HL-60 (cell line): ENCODE measurements at regions not wholly inside any gene's neighbourhood (a gene's known extent, or its start where the extent isn't known, plus 50 kb on each side); places are given as distances from the start of the nearest gene placed in this dataset.

ENCODE experiments used
- DNase-seq, 2 experiments: peaks; one replicate each; pipeline ENCODE4 v3.0.0-alpha.2; 2010 to 2020; ENCODE audit warnings: low read depth in 1 of 2, low spot score in 1 of 2
- H3K27ac ChIP-seq: fragments of 250-450 bp; sonication (Bioruptor Pico); replicated peaks from 2 replicates; pipeline ENCODE4 v1.5.1; 2020; ENCODE audit warnings: mild to moderate bottlenecking, moderate library complexity
- H3K27me3 ChIP-seq: fragments of 250-450 bp; sonication (Bioruptor Pico); 2 replicates; pipeline ENCODE4 v1.5.1; 2021; ENCODE audit warnings: mild to moderate bottlenecking, moderate library complexity; ENCODE audit not compliant: insufficient read depth, poor library complexity, severe bottlenecking
- H3K4me3 ChIP-seq: replicated peaks from 2 replicates; pipeline ENCODE4 v1.5.1; 2011; ENCODE audit warnings: mild to moderate bottlenecking, control low read depth, low read length; ENCODE audit not compliant: insufficient read depth
- GABPA ChIP-seq: IDR thresholded peaks from 2 replicates; pipeline ENCODE4 v1.6.1; 2012; ENCODE audit warnings: low read depth
- POLR2AphosphoS5 ChIP-seq: IDR thresholded peaks from 2 replicates; pipeline ENCODE4 v1.6.1; 2012; ENCODE audit warnings: low read depth
- SPI1 ChIP-seq: IDR thresholded peaks from 2 replicates; pipeline ENCODE4 v1.6.1; 2012; ENCODE audit warnings: low read depth, mild to moderate bottlenecking, borderline replicate concordance
- TF ChIP-seq, protein P1 (sequence below): IDR thresholded peaks from 2 replicates; pipeline ENCODE4 v1.6.1; 2012; ENCODE audit warnings: low read depth; ENCODE audit not compliant: insufficient replicate concordance
- TF ChIP-seq, protein P2 (sequence below): IDR thresholded peaks from one replicate; pipeline ENCODE4 v1.5.1; 2011; ENCODE audit warnings: low read length, control low read depth, inconsistent platforms; ENCODE audit not compliant: insufficient read depth

DNA sequence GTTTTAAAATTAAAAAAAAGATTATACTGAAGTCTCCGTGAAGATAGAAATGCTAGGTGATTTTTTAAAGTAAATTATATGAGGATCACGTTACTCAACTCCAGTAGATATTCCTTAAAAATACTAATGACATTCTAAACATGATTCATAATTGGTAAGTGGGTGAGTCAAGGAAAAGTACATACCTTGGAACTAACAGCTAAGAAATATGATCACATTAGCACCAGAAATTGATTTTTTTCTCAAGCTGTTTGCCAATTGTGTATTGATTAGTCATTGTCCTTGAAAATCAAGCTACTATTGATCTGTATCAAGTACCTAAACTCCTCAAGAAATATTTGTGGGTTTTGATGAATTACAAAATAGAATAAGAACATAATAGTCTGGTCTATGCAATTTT is 362.6 kb upstream of the PPP1R2C start:
- Histone ChIP-seq H3K4me3 (no peak overlapping the region), H3K27ac (no peak overlapping the region), H3K27me3 (no peaks in the 10 kb centered on the region)
- DNase-seq = no peak
- TF ChIP-seq, protein P1, sequence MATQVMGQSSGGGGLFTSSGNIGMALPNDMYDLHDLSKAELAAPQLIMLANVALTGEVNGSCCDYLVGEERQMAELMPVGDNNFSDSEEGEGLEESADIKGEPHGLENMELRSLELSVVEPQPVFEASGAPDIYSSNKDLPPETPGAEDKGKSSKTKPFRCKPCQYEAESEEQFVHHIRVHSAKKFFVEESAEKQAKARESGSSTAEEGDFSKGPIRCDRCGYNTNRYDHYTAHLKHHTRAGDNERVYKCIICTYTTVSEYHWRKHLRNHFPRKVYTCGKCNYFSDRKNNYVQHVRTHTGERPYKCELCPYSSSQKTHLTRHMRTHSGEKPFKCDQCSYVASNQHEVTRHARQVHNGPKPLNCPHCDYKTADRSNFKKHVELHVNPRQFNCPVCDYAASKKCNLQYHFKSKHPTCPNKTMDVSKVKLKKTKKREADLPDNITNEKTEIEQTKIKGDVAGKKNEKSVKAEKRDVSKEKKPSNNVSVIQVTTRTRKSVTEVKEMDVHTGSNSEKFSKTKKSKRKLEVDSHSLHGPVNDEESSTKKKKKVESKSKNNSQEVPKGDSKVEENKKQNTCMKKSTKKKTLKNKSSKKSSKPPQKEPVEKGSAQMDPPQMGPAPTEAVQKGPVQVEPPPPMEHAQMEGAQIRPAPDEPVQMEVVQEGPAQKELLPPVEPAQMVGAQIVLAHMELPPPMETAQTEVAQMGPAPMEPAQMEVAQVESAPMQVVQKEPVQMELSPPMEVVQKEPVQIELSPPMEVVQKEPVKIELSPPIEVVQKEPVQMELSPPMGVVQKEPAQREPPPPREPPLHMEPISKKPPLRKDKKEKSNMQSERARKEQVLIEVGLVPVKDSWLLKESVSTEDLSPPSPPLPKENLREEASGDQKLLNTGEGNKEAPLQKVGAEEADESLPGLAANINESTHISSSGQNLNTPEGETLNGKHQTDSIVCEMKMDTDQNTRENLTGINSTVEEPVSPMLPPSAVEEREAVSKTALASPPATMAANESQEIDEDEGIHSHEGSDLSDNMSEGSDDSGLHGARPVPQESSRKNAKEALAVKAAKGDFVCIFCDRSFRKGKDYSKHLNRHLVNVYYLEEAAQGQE = no peak
- TF ChIP-seq GABPA (no peak), SPI1 (no peak), POLR2AphosphoS5 (no peak)
- TF ChIP-seq, protein P2, sequence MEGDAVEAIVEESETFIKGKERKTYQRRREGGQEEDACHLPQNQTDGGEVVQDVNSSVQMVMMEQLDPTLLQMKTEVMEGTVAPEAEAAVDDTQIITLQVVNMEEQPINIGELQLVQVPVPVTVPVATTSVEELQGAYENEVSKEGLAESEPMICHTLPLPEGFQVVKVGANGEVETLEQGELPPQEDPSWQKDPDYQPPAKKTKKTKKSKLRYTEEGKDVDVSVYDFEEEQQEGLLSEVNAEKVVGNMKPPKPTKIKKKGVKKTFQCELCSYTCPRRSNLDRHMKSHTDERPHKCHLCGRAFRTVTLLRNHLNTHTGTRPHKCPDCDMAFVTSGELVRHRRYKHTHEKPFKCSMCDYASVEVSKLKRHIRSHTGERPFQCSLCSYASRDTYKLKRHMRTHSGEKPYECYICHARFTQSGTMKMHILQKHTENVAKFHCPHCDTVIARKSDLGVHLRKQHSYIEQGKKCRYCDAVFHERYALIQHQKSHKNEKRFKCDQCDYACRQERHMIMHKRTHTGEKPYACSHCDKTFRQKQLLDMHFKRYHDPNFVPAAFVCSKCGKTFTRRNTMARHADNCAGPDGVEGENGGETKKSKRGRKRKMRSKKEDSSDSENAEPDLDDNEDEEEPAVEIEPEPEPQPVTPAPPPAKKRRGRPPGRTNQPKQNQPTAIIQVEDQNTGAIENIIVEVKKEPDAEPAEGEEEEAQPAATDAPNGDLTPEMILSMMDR = no peak

DNA sequence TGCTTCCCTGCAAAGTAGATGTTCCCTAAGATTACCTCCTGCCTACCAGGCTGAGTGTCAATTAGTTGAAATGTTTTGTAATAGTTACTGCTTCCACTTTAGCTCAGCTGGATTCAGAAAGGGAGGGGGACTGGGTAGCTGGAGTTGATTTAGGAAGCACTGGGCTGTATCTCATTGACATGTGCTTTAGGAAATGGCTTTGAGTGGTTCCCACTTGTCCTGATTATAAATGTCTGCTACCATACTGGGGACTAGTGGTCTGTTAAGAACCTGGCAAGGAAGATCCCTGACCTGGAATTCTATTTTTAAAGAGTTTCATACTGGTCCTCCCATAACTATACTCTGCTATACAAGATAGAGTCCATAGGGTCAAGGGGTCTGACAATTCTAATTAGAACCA is 363.9 kb upstream of the PPP1R2C start:
- Histone ChIP-seq H3K4me3 (no peak overlapping the region), H3K27ac (no peak overlapping the region), H3K27me3 (no peaks in the 10 kb centered on the region)
- DNase-seq = no peak
- TF ChIP-seq SPI1 = no peak
- no peak for TF ChIP-seq GABPA
- TF ChIP-seq, protein P1 = no peak
- TF ChIP-seq, protein P2 = no peak

DNA sequence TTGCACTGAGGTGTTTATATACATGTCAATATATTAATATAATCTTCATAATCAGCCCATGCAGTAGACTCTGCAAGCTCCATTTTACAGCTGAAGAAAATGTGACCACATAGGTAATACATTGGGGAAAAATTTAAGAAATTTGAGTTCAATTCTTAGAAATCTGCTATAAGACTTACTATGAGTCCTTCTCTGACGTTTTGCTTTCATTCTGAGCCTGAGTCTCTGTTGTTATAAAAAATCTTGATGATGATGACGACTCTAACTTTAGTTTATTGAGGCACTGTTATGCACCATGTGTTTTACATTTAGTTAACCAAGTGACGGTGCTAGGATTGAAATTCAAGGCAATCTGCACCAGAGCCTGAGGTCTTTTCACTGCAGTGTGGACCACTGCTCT is 370.3 kb upstream of the PPP1R2C start:
- TF ChIP-seq GABPA = no peak
- no peak for TF ChIP-seq SPI1
- TF ChIP-seq, protein P2 = no peak
- TF ChIP-seq, protein P1 = no peak
- no peak for TF ChIP-seq POLR2AphosphoS5
- Histone ChIP-seq H3K4me3 (no peak overlapping the region), H3K27me3 (no peaks in the 10 kb centered on the region), H3K27ac (no peak overlapping the region)
- DNase-seq = no peak
